ENCODE measurements at regions not wholly inside any gene's neighbourhood (a gene's known extent, or its start where the extent isn't known, plus 50 kb on each side); places are given as distances from the start of the nearest gene placed in this dataset.

DNA sequence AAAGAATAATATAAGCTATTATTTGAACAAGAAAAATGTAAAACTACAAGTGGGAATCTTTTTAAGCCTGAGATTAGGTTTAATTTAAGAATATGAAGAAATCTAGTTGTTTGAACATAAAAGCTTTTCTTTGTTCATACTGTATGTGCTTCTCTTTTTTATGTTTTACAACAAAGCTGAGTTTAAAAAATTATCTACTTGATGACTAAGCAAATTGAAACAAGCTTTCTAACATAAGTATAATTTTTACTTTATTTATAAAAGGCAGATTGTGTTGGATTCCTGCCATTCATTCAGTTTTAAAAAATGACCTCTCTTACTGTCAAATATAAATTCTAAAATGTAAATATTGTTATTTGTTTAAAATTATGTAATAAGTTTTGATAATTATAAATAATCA, 958.2 kb downstream of the DNAJB9 start (continued):
- TF ChIP-seq, protein P1, sequence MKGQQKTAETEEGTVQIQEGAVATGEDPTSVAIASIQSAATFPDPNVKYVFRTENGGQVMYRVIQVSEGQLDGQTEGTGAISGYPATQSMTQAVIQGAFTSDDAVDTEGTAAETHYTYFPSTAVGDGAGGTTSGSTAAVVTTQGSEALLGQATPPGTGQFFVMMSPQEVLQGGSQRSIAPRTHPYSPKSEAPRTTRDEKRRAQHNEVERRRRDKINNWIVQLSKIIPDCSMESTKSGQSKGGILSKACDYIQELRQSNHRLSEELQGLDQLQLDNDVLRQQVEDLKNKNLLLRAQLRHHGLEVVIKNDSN (IDR thresholded peaks at IDR 0.05; ENCODE audit: borderline replicate concordance, extremely low read length, insufficient read depth, low read depth, low read length) = no peak

DNA sequence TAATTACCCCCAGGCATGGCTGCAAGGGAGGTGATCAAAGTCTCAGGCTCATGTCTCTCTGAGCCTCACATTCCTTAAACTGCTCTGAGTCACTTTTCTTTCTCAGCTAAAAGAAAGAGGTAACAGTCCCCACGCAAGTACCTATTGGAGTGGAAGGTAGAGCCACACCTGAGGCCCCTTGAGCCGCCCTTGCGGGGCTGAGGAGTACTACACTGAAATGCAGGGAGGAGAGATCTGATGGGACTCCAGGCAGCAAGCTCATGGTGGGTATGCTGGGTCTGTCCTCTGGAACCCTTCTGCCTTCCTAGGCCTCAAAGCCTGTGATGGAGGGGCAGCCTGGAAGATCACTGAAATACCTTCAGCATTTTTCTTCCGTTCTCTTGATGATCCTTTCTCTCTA, 960.0 kb downstream of the DNAJB9 start:
- RAD21 ChIA-PET (ENCODE audit: unreplicated experiment) = interaction anchor here (1.0 to 4.5 kb wide), 2 partner anchors 9 to 10 kb away, joined by 4 to 22 read pairs; no protein-coding TSS in a partner anchor
- in situ Hi-C loops (cut with MboI) (no loop called here), intact Hi-C loops (cut with micrococcal nuclease; ENCODE audit: unreplicated experiment) (no loop called here)
- no peak overlapping the region for H3K4me3 ChIP-seq
- WGBS (ENCODE audit: insufficient coverage, insufficient replicate concordance, low lambda C conversion rate, missing lambda C conversion rate) = 5% methylated on average over 4 of the region's 4 CpGs
- FAIRE-seq (no peak), ATAC-seq (peak; percentile 66), DNase-seq (ENCODE audit: low read depth, low spot score) (no peak)
- SMC1A ChIA-PET (ENCODE audit: uncharacterized antibody, unreplicated experiment) = interaction anchor here (4.0 kb wide), 1 partner anchor 9 kb away, joined by 19 read pairs; no protein-coding TSS in a partner anchor
- H4K20me1 ChIP-seq (ENCODE audit: control insufficient read depth, insufficient read depth) = no peaks in the 10 kb centered on the region
- POLR2A ChIA-PET = no interaction called here
- H3K36me3 ChIP-seq (ENCODE audit: control insufficient read depth in 2 of 2, insufficient read depth in 2 of 2, low read length in 1 of 2) = no peaks in the 10 kb centered on the region
- no peak overlapping the region for H3K27ac ChIP-seq (ENCODE audit: control insufficient read depth, insufficient read depth)
- no peaks in the 10 kb centered on the region for H3K79me2 ChIP-seq (ENCODE audit: control insufficient read depth, insufficient read depth, low read length)
- CTCF ChIA-PET = interaction anchor here (0.7 kb wide), 1 partner anchor 51 kb away, joined by 4 read pairs; no protein-coding TSS in a partner anchor
- H3K9ac ChIP-seq (ENCODE audit: control insufficient read depth, insufficient read depth, low read length) = no peak overlapping the region
- H3K4me2 ChIP-seq (ENCODE audit: control insufficient read depth, insufficient read depth) = no peak overlapping the region
- H2AFZ ChIP-seq (ENCODE audit: control insufficient read depth, low read depth, low read length) = no peak overlapping the region
- H3K4me1 ChIP-seq (ENCODE audit: control insufficient read depth, insufficient read depth, low read length) = no peaks in the 10 kb centered on the region
- no peaks in the 10 kb centered on the region for H3K27me3 ChIP-seq (replicated peaks in 1 of 2; ENCODE audit: control insufficient read depth in 2 of 2, insufficient read depth in 2 of 2, low read length in 1 of 2)
- no peaks in the 10 kb centered on the region for H3K9me3 ChIP-seq (replicated peaks; ENCODE audit: control insufficient read depth, insufficient read depth, low read length)
- no TSS peak for BruUV-seq (replicated peaks)
- no peak for TF ChIP-seq NFIC (IDR thresholded peaks at IDR 0.05; ENCODE audit: low read depth, low read length)
- no peak for TF ChIP-seq ZNF687 (IDR thresholded peaks at IDR 0.05)
- TF ChIP-seq HCFC1 (IDR thresholded peaks at IDR 0.05; ENCODE audit: low read length) = no peak
- no peak for TF ChIP-seq NR2F1 (conservative IDR thresholded peaks at IDR 0.05)
- TF ChIP-seq ZNF217 (IDR thresholded peaks at IDR 0.05) = no peak
- TF ChIP-seq NFYB (IDR thresholded peaks at IDR 0.05; ENCODE audit: insufficient read depth, low read depth, low read length) = no peak
- no peak for TF ChIP-seq NR2C1 (IDR thresholded peaks at IDR 0.05)
- no peak for TF ChIP-seq POLR2AphosphoS5 (IDR thresholded peaks at IDR 0.05; ENCODE audit: low read length)
- no peak for TF ChIP-seq IKZF2 (IDR thresholded peaks at IDR 0.05)
- TF ChIP-seq SPI1 (IDR thresholded peaks at IDR 0.05; ENCODE audit: borderline replicate concordance, insufficient read depth, low read depth, low read length) = no peak
- TF ChIP-seq ZNF274 (IDR thresholded peaks at IDR 0.05; ENCODE audit: insufficient read depth, insufficient read length) = no peak
- no peak for TF ChIP-seq FOS (IDR thresholded peaks at IDR 0.05; ENCODE audit: borderline replicate concordance, extremely low read depth, insufficient read length)
- TF ChIP-seq, protein P2, sequence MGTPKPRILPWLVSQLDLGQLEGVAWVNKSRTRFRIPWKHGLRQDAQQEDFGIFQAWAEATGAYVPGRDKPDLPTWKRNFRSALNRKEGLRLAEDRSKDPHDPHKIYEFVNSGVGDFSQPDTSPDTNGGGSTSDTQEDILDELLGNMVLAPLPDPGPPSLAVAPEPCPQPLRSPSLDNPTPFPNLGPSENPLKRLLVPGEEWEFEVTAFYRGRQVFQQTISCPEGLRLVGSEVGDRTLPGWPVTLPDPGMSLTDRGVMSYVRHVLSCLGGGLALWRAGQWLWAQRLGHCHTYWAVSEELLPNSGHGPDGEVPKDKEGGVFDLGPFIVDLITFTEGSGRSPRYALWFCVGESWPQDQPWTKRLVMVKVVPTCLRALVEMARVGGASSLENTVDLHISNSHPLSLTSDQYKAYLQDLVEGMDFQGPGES (IDR thresholded peaks at IDR 0.05) = no peak
- no peak for TF ChIP-seq PBX3 (IDR thresholded peaks at IDR 0.05; ENCODE audit: insufficient replicate concordance, low read depth, low read length)
